HL-60/S4 (cell line): ENCODE measurements at regions not wholly inside any gene's neighbourhood (a gene's known extent, or its start where the extent isn't known, plus 50 kb on each side); places are given as distances from the start of the nearest gene placed in this dataset.

Source experiments
- in situ Hi-C: fragments of 300-500 bp; cut with MboI; formaldehyde crosslinking; loops from 2 replicates; pipeline ENCODE4 v1.14.3; 2022; ENCODE audit warnings: low sequenced_read_pairs

GRCh38 chr6:104134876-104135275 lies 724.8 kb downstream of the HACE1 start:
- in situ Hi-C loops, result no loop called here

GRCh38 chr6:104130343-104130742 lies 729.4 kb downstream of the HACE1 start:
- in situ Hi-C loops, result no loop called here

GRCh38 chr6:104126315-104127005 lies 733.3 kb downstream of the HACE1 start:
- in situ Hi-C loops, result no loop called here

- in situ Hi-C loops, result no loop called here
Observed at GRCh38 chr6:104123227-104123626, 736.5 kb downstream of the HACE1 start.

GRCh38 chr6:104118274-104118673 lies 741.4 kb downstream of the HACE1 start:
- in situ Hi-C loops, result no loop called here

- in situ Hi-C loops, result no loop called here
Observed at GRCh38 chr6:104109806-104110205, 749.9 kb downstream of the HACE1 start.

GRCh38 chr6:104108634-104109033 lies 751.1 kb downstream of the HACE1 start:
- in situ Hi-C loops, result no loop called here

GRCh38 chr6:104095661-104096416 lies 763.9 kb downstream of the HACE1 start:
- in situ Hi-C loops, result no loop called here

GRCh38 chr6:104087765-104088164 lies 772.0 kb downstream of the HACE1 start:
- in situ Hi-C loops, result no loop called here

- in situ Hi-C loops, result no loop called here
Observed at GRCh38 chr6:104068281-104068680, 791.4 kb downstream of the HACE1 start.

GRCh38 chr6:104064876-104065275 lies 794.8 kb downstream of the HACE1 start:
- in situ Hi-C loops, result no loop called here

GRCh38 chr6:104050455-104050854 lies 809.3 kb downstream of the HACE1 start:
- in situ Hi-C loops, result no loop called here

- in situ Hi-C loops, result no loop called here
Observed at GRCh38 chr6:104046426-104046825, 813.3 kb downstream of the HACE1 start.

GRCh38 chr6:104031346-104031745 lies 828.4 kb downstream of the HACE1 start:
- in situ Hi-C loops, result no loop called here

GRCh38 chr6:104022126-104022525 lies 837.6 kb downstream of the HACE1 start:
- in situ Hi-C loops, result no loop called here

GRCh38 chr6:104019075-104019753 lies 840.5 kb downstream of the HACE1 start:
- in situ Hi-C loops, result no loop called here

GRCh38 chr6:104017410-104018381 lies 842.0 kb downstream of the HACE1 start:
- in situ Hi-C loops, result no loop called here

GRCh38 chr6:104014163-104014959 lies 845.4 kb downstream of the HACE1 start:
- in situ Hi-C loops, result no loop called here

GRCh38 chr6:104013312-104013971 lies 846.3 kb downstream of the HACE1 start:
- in situ Hi-C loops, result no loop called here
